GM12878 (cell line): ENCODE measurements at regions not wholly inside any gene's neighbourhood (a gene's known extent, or its start where the extent isn't known, plus 50 kb on each side); places are given as distances from the start of the nearest gene placed in this dataset.

ENCODE experiments used
- ATAC-seq: fragments of 200-7000 bp; cut with Tn5 transposase; 3 replicates; pipeline ENCODE4 v1.9.1; 2020; ENCODE audit warnings: mild to moderate bottlenecking, moderate library complexity
- BruUV-seq: library from RNA; stranded (reverse); fragments of 400-500 nt; replicated peaks from 2 replicates; lab custom pipeline; 2021; lab: Mats Ljungman, UMichigan
- CTCF ChIA-PET: fragments of 300-600 bp; sonication (Branson Sonifier 250); formaldehyde crosslinking; extraction: SDS; loops from one replicate; lab custom pipeline; 2021; ENCODE audit warnings: inconsistent platforms; lab: Yijun Ruan, JAX
- POLR2A ChIA-PET: fragments of 350-600 bp; formaldehyde crosslinking; extraction: SDS; loops from one replicate; lab custom pipeline; 2021; ENCODE audit warnings: inconsistent platforms; lab: Charles Lee
- RAD21 ChIA-PET: fragments of 300-600 bp; sonication (Branson Sonifier 250); formaldehyde crosslinking; loops from one replicate; lab custom pipeline; 2023; ENCODE audit warnings: antibody characterized with exemption; ENCODE audit not compliant: unreplicated experiment; lab: Charles Lee
- SMC1A ChIA-PET: fragments of 300-600 bp; sonication (Branson Sonifier 250); formaldehyde crosslinking; loops from one replicate; lab custom pipeline; 2023; ENCODE audit not compliant: unreplicated experiment, uncharacterized antibody; lab: Charles Lee
- DNase-seq: peaks from one replicate; pipeline ENCODE4 v3.0.0-alpha.2; 2011; ENCODE audit warnings: low read depth, low spot score
- FAIRE-seq: peaks from 3 replicates; lab custom pipeline; 2011; peaks lifted over from hg19 to GRCh38; lab: Jason Lieb, UNC
- H2AFZ ChIP-seq: 2 replicates; pipeline ENCODE4 v1.6.0; 2011; ENCODE audit warnings: low read depth, low read length, control low read depth; ENCODE audit not compliant: control insufficient read depth
- H3K27ac ChIP-seq: 2 replicates; pipeline ENCODE4 v1.5.1; 2011; ENCODE audit warnings: control low read depth; ENCODE audit not compliant: control insufficient read depth, insufficient read depth
- H3K27me3 ChIP-seq, 2 experiments: replicated peaks in 1 of 2; 2 replicates each; pipeline versions ENCODE4 v1.6.0 to v1.6.1; 2011; ENCODE audit warnings: low read length in 1 of 2; ENCODE audit not compliant: control insufficient read depth in 2 of 2, insufficient read depth in 2 of 2
- H3K36me3 ChIP-seq, 2 experiments: 2 replicates each; pipeline ENCODE4 v1.5.1; 2011; ENCODE audit warnings: low read length in 1 of 2; ENCODE audit not compliant: control insufficient read depth in 2 of 2, insufficient read depth in 2 of 2
- H3K4me1 ChIP-seq: 2 replicates; pipeline ENCODE4 v1.6.1; 2011; ENCODE audit warnings: mild to moderate bottlenecking, low read length, moderate library complexity, mixed read lengths; ENCODE audit not compliant: control insufficient read depth, insufficient read depth
- H3K4me2 ChIP-seq: 2 replicates; pipeline ENCODE4 v1.6.0; 2011; ENCODE audit warnings: control low read depth; ENCODE audit not compliant: control insufficient read depth, insufficient read depth
- H3K4me3 ChIP-seq: fragments of 200-600 bp; sonication (generic); 2 replicates; pipeline ENCODE4 v1.5.1; 2016
- H3K79me2 ChIP-seq: 2 replicates; pipeline ENCODE4 v1.6.0; 2011; ENCODE audit warnings: low read length; ENCODE audit not compliant: control insufficient read depth, insufficient read depth
- H3K9ac ChIP-seq: 2 replicates; pipeline ENCODE4 v1.8.0; 2011; ENCODE audit warnings: low read length, control low read depth, mixed read lengths; ENCODE audit not compliant: control insufficient read depth, insufficient read depth
- H3K9me3 ChIP-seq: replicated peaks from 3 replicates; pipeline ENCODE4 v1.5.1; 2011; ENCODE audit warnings: mild to moderate bottlenecking, low read length; ENCODE audit not compliant: control insufficient read depth, insufficient read depth
- H4K20me1 ChIP-seq: 2 replicates; pipeline ENCODE4 v1.6.0; 2011; ENCODE audit not compliant: control insufficient read depth, insufficient read depth
- MTA3 ChIP-seq: IDR thresholded peaks from 2 replicates; pipeline ENCODE4 v1.6.1; 2012; ENCODE audit warnings: low read length, inconsistent platforms, borderline replicate concordance
- POU2F2 ChIP-seq: IDR thresholded peaks from 3 replicates; pipeline ENCODE4 v1.6.1; 2011; ENCODE audit warnings: low read depth, mild to moderate bottlenecking, low read length, borderline replicate concordance
- RCOR1 ChIP-seq: conservative IDR thresholded peaks from 2 replicates; pipeline ENCODE4 v1.6.1; 2012; ENCODE audit warnings: low read depth, low read length, improper control_type of control experiment
- WRNIP1 ChIP-seq: IDR thresholded peaks from 2 replicates; pipeline ENCODE4 v1.6.1; 2011; ENCODE audit warnings: low read depth, low read length, improper control_type of control experiment, borderline replicate concordance
- WGBS: methylation state at CpG from one replicate; pipeline ENCODE4 v1.1.6; 2016; ENCODE audit warnings: low lambda C conversion rate; ENCODE audit not compliant: insufficient replicate concordance, insufficient coverage; ENCODE audit errors: missing lambda C conversion rate; 5-methylcytosine and 5-hydroxymethylcytosine counted together
- in situ Hi-C: fragments of 300-500 bp; cut with MboI; formaldehyde crosslinking; loops from 9 replicates; pipeline ENCODE4 v1.14.3; 2018; ENCODE audit warnings: mixed read lengths
- intact Hi-C: fragments of 100-400 bp; cut with micrococcal nuclease; formaldehyde crosslinking; loops from one replicate; pipeline ENCODE4 v1.14.2; 2022; ENCODE audit not compliant: unreplicated experiment
- TF ChIP-seq, protein P1 (sequence below): fragments of 450-650 bp; IDR thresholded peaks from 2 replicates; pipeline ENCODE4 v1.6.1; 2018; ENCODE audit warnings: borderline replicate concordance, mild to moderate bottlenecking; ENCODE audit not compliant: partially characterized antibody
- TF ChIP-seq, protein P2 (sequence below): fragments of 450-650 bp; IDR thresholded peaks from 2 replicates; pipeline ENCODE4 v1.6.1; 2017; ENCODE audit warnings: borderline replicate concordance
- TF ChIP-seq, protein P3 (sequence below): IDR thresholded peaks from 2 replicates; pipeline ENCODE4 v1.6.1; 2012; ENCODE audit warnings: improper control_type of control experiment, low read depth, low read length; ENCODE audit not compliant: insufficient replicate concordance
- TF ChIP-seq, protein P4 (sequence below): fragments of 450-650 bp; formaldehyde crosslinking; IDR thresholded peaks from 2 replicates; pipeline ENCODE4 v1.5.0; 2022; ENCODE audit warnings: mild to moderate bottlenecking, missing genetic modification characterization

DNA sequence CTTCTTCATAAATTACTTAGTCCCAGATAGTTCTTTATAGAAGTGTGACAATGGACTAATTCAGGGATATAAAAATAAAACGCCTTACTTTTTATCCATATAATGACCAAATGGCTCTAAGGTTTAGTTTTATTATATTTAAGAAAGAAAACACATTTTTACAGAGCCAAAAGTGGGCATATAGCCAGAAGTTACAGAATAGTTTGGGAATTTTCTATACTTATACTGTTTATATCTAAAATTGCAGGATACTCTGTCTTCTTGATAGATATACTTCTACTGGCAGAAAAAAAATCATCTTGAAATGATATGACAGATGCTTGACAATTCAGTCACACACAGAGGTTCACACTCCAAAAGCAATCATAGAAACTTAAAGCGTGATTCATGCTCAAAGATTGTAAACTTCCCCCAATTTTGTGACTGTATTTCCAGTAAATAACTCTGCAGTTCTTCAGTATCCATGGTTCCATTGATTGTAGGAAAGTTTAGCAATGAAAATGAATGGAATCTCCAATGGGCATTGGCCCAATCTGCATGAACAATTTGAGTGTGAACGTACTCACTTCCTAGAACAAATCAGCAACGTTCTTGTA lies 307.8 kb downstream of the NOVA1 start:
- Histone ChIP-seq H3K36me3 (no peaks in the 10 kb centered on the region), H3K9ac (no peak overlapping the region), H3K27ac (no peak overlapping the region), H3K9me3 (no peaks in the 10 kb centered on the region), H3K4me2 (no peak overlapping the region), H3K4me3 (no peak overlapping the region), H3K79me2 (no peaks in the 10 kb centered on the region), H2AFZ (no peak overlapping the region), H3K4me1 (no peaks in the 10 kb centered on the region), H3K27me3 (no peaks in the 10 kb centered on the region), H4K20me1 (no peaks in the 10 kb centered on the region)
- DNase-seq (no peak), ATAC-seq (no peak), FAIRE-seq (no peak)
- ChIA-PET POLR2A (no interaction called here), SMC1A (no interaction called here), RAD21 (no interaction called here), CTCF (no interaction called here)
- in situ Hi-C loops, result no loop called here
- WGBS, result 7% methylated on average over 4 of the region's 4 CpGs
- intact Hi-C loops, result no loop called here
- BruUV-seq, result no TSS peak
- TF ChIP-seq, protein P1, sequence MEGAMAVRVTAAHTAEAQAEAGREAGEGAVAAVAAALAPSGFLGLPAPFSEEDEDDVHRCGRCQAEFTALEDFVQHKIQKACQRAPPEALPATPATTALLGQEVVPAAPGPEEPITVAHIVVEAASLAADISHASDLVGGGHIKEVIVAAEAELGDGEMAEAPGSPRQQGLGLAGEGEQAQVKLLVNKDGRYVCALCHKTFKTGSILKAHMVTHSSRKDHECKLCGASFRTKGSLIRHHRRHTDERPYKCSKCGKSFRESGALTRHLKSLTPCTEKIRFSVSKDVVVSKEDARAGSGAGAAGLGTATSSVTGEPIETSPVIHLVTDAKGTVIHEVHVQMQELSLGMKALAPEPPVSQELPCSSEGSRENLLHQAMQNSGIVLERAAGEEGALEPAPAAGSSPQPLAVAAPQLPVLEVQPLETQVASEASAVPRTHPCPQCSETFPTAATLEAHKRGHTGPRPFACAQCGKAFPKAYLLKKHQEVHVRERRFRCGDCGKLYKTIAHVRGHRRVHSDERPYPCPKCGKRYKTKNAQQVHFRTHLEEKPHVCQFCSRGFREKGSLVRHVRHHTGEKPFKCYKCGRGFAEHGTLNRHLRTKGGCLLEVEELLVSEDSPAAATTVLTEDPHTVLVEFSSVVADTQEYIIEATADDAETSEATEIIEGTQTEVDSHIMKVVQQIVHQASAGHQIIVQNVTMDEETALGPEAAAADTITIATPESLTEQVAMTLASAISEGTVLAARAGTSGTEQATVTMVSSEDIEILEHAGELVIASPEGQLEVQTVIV, result no peak
- no peak for TF ChIP-seq MTA3
- no peak for TF ChIP-seq POU2F2
- TF ChIP-seq RCOR1, result no peak
- no peak for TF ChIP-seq WRNIP1
- TF ChIP-seq, protein P2, sequence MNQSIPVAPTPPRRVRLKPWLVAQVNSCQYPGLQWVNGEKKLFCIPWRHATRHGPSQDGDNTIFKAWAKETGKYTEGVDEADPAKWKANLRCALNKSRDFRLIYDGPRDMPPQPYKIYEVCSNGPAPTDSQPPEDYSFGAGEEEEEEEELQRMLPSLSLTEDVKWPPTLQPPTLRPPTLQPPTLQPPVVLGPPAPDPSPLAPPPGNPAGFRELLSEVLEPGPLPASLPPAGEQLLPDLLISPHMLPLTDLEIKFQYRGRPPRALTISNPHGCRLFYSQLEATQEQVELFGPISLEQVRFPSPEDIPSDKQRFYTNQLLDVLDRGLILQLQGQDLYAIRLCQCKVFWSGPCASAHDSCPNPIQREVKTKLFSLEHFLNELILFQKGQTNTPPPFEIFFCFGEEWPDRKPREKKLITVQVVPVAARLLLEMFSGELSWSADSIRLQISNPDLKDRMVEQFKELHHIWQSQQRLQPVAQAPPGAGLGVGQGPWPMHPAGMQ, result no peak
- TF ChIP-seq, protein P3, sequence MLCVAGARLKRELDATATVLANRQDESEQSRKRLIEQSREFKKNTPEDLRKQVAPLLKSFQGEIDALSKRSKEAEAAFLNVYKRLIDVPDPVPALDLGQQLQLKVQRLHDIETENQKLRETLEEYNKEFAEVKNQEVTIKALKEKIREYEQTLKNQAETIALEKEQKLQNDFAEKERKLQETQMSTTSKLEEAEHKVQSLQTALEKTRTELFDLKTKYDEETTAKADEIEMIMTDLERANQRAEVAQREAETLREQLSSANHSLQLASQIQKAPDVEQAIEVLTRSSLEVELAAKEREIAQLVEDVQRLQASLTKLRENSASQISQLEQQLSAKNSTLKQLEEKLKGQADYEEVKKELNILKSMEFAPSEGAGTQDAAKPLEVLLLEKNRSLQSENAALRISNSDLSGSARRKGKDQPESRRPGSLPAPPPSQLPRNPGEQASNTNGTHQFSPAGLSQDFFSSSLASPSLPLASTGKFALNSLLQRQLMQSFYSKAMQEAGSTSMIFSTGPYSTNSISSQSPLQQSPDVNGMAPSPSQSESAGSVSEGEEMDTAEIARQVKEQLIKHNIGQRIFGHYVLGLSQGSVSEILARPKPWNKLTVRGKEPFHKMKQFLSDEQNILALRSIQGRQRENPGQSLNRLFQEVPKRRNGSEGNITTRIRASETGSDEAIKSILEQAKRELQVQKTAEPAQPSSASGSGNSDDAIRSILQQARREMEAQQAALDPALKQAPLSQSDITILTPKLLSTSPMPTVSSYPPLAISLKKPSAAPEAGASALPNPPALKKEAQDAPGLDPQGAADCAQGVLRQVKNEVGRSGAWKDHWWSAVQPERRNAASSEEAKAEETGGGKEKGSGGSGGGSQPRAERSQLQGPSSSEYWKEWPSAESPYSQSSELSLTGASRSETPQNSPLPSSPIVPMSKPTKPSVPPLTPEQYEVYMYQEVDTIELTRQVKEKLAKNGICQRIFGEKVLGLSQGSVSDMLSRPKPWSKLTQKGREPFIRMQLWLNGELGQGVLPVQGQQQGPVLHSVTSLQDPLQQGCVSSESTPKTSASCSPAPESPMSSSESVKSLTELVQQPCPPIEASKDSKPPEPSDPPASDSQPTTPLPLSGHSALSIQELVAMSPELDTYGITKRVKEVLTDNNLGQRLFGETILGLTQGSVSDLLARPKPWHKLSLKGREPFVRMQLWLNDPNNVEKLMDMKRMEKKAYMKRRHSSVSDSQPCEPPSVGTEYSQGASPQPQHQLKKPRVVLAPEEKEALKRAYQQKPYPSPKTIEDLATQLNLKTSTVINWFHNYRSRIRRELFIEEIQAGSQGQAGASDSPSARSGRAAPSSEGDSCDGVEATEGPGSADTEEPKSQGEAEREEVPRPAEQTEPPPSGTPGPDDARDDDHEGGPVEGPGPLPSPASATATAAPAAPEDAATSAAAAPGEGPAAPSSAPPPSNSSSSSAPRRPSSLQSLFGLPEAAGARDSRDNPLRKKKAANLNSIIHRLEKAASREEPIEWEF, result no peak
- TF ChIP-seq, protein P4, sequence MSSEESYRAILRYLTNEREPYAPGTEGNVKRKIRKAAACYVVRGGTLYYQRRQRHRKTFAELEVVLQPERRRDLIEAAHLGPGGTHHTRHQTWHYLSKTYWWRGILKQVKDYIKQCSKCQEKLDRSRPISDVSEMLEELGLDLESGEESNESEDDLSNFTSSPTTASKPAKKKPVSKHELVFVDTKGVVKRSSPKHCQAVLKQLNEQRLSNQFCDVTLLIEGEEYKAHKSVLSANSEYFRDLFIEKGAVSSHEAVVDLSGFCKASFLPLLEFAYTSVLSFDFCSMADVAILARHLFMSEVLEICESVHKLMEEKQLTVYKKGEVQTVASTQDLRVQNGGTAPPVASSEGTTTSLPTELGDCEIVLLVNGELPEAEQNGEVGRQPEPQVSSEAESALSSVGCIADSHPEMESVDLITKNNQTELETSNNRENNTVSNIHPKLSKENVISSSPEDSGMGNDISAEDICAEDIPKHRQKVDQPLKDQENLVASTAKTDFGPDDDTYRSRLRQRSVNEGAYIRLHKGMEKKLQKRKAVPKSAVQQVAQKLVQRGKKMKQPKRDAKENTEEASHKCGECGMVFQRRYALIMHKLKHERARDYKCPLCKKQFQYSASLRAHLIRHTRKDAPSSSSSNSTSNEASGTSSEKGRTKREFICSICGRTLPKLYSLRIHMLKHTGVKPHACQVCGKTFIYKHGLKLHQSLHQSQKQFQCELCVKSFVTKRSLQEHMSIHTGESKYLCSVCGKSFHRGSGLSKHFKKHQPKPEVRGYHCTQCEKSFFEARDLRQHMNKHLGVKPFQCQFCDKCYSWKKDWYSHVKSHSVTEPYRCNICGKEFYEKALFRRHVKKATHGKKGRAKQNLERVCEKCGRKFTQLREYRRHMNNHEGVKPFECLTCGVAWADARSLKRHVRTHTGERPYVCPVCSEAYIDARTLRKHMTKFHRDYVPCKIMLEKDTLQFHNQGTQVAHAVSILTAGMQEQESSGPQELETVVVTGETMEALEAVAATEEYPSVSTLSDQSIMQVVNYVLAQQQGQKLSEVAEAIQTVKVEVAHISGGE, result no peak
